ENCODE measurements at regions not wholly inside any gene's neighbourhood (a gene's known extent, or its start where the extent isn't known, plus 50 kb on each side); places are given as distances from the start of the nearest gene placed in this dataset.

DNA sequence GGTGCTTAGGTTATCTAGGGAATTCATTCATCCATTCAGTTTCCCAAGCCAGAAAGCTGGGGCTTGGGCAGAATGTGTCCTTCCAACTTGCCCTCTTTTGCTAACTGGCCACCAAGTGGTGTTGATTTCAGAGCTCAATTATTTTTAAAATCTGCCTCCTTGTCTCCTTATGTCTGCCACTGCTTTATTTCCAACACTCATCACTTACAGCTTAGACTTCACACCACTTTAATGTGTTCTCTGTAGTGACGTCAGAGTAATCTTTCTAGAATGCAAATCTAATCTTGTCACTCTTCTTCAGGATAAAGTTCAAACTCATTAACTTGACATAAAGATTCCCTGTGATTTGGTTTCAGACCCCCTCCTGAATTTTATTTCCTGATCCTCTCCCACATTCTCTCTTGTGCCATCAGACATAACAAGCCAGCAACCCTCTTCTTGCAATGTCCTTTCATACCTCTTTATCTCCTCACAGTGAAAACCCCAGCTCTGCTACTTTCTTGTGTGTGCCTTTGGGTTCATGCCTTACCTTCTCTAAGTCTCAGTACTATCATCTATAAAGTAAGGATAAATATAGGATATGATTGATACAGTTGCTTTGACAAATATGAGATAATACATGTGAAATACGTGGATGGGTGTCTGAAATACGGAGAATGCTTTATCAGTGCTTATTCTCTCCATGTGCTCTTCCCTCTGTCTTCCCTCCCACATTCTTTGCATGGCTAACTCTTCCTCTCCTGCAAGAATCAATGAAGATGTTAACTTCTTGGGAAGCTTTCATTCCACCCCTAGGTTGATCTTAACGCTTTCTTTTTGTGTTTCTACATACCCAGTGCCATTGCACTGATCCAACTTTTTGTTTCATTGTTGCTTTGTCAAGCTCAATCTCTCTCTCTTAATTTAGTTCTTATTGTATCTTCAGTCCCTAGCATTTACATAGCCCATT is 522.7 kb upstream of the FZD8 start:
- no peak overlapping the region for H3K9ac ChIP-seq (replicated peaks; ENCODE audit: extremely low read depth, insufficient read depth, low read length)
- H3K9me3 ChIP-seq (replicated peaks; ENCODE audit: control insufficient read depth, insufficient read depth, low read length), result no peaks in the 10 kb centered on the region
- no peaks in the 10 kb centered on the region for H3K36me3 ChIP-seq (ENCODE audit: control insufficient read depth in 2 of 2, extremely low read depth in 1 of 2, insufficient read depth in 2 of 2, low read length in 2 of 2)
- DNase-seq (ENCODE audit: low read depth, low spot score), result no peak
- no peaks in the 10 kb centered on the region for H4K20me1 ChIP-seq (replicated peaks; ENCODE audit: control insufficient read depth, extremely low read depth, insufficient read depth, low read length)
- dilution Hi-C loops (cut with MboI; ENCODE audit: extremely low pct_ligation_motif_present, low sequenced_read_pairs), result no loop called here
- no TSS peak for BruUV-seq (replicated peaks)
- no peak for FAIRE-seq
- no peak overlapping the region for H3K4me2 ChIP-seq (ENCODE audit: insufficient read depth, low read length)
- no peaks in the 10 kb centered on the region for H3K4me1 ChIP-seq (ENCODE audit: control insufficient read depth, extremely low read depth, insufficient read depth, low read length)
- intact Hi-C loops (cut with micrococcal nuclease), result no loop called here
- H3K79me2 ChIP-seq (ENCODE audit: control insufficient read depth, insufficient read depth, low read length), result no peaks in the 10 kb centered on the region
- no peaks in the 10 kb centered on the region for H3K27me3 ChIP-seq (ENCODE audit: control insufficient read depth in 2 of 2, insufficient read depth in 2 of 2, low read length in 2 of 2)
- POLR2A ChIA-PET, result no interaction called here
- TF ChIP-seq POLR2A (IDR thresholded peaks at IDR 0.05; ENCODE audit: low read depth, low read length) (no peak), JUN (IDR thresholded peaks at IDR 0.05; ENCODE audit: borderline replicate concordance, insufficient read depth, insufficient read length, low read depth) (no peak), POLR2AphosphoS5 (IDR thresholded peaks at IDR 0.05; ENCODE audit: insufficient read depth, low read depth, low read length) (no peak), FOS (IDR thresholded peaks at IDR 0.05; ENCODE audit: borderline replicate concordance, insufficient read depth, low read length) (no peak), MYC (IDR thresholded peaks at IDR 0.05; ENCODE audit: low read depth, low read length) (no peak), EZH2 (IDR thresholded peaks at IDR 0.05; ENCODE audit: borderline replicate concordance, low read depth, low read length, severe bottlenecking) (no peak), GATA2 (IDR thresholded peaks at IDR 0.05; ENCODE audit: insufficient read depth, insufficient read length, low read depth, low read length) (no peak)
- TF ChIP-seq, protein P1, sequence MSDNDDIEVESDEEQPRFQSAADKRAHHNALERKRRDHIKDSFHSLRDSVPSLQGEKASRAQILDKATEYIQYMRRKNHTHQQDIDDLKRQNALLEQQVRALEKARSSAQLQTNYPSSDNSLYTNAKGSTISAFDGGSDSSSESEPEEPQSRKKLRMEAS (IDR thresholded peaks at IDR 0.05; ENCODE audit: insufficient read depth, insufficient read length), result no peak
- TF ChIP-seq, protein P2, sequence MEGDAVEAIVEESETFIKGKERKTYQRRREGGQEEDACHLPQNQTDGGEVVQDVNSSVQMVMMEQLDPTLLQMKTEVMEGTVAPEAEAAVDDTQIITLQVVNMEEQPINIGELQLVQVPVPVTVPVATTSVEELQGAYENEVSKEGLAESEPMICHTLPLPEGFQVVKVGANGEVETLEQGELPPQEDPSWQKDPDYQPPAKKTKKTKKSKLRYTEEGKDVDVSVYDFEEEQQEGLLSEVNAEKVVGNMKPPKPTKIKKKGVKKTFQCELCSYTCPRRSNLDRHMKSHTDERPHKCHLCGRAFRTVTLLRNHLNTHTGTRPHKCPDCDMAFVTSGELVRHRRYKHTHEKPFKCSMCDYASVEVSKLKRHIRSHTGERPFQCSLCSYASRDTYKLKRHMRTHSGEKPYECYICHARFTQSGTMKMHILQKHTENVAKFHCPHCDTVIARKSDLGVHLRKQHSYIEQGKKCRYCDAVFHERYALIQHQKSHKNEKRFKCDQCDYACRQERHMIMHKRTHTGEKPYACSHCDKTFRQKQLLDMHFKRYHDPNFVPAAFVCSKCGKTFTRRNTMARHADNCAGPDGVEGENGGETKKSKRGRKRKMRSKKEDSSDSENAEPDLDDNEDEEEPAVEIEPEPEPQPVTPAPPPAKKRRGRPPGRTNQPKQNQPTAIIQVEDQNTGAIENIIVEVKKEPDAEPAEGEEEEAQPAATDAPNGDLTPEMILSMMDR (IDR thresholded peaks at IDR 0.05; ENCODE audit: extremely low read depth in 1 of 2, insufficient read depth in 1 of 2, low read depth in 1 of 2, low read length in 2 of 2), result no peak
- H3K27ac ChIP-seq (ENCODE audit: insufficient read depth, low read depth, low read length), result no peak overlapping the region
- CTCF ChIA-PET, result no interaction called here
- no peaks in the 10 kb centered on the region for H3K9me1 ChIP-seq (replicated peaks; ENCODE audit: control insufficient read depth, extremely low read depth, insufficient read depth, low read length)
- no peak overlapping the region for H2AFZ ChIP-seq (ENCODE audit: low read depth, low read length)
- H3K4me3 ChIP-seq (replicated peaks in 1 of 3; ENCODE audit: insufficient read depth in 1 of 3, low read depth in 1 of 3, low read length in 3 of 3), result no peak overlapping the region

All from endothelial cell of umbilical vein (primary cell).